ENCODE measurements at regions not wholly inside any gene's neighbourhood (a gene's known extent, or its start where the extent isn't known, plus 50 kb on each side); places are given as distances from the start of the nearest gene placed in this dataset.

GRCh38 chr4:136383082-136383481 is 1149.2 kb downstream of the PCDH18 start:
- no peak for DNase-seq (ENCODE audit: low read depth in 1 of 2, low spot score in 1 of 2)
- TF ChIP-seq, protein P1, sequence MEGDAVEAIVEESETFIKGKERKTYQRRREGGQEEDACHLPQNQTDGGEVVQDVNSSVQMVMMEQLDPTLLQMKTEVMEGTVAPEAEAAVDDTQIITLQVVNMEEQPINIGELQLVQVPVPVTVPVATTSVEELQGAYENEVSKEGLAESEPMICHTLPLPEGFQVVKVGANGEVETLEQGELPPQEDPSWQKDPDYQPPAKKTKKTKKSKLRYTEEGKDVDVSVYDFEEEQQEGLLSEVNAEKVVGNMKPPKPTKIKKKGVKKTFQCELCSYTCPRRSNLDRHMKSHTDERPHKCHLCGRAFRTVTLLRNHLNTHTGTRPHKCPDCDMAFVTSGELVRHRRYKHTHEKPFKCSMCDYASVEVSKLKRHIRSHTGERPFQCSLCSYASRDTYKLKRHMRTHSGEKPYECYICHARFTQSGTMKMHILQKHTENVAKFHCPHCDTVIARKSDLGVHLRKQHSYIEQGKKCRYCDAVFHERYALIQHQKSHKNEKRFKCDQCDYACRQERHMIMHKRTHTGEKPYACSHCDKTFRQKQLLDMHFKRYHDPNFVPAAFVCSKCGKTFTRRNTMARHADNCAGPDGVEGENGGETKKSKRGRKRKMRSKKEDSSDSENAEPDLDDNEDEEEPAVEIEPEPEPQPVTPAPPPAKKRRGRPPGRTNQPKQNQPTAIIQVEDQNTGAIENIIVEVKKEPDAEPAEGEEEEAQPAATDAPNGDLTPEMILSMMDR (IDR thresholded peaks at IDR 0.05; ENCODE audit: insufficient read depth, low read length) = no peak
- TF ChIP-seq REST (IDR thresholded peaks at IDR 0.05; ENCODE audit: insufficient replicate concordance, low read depth) = no peak
- TF ChIP-seq GABPA (IDR thresholded peaks at IDR 0.05; ENCODE audit: low read depth) = no peak
- TF ChIP-seq SPI1 (IDR thresholded peaks at IDR 0.05; ENCODE audit: borderline replicate concordance, low read depth) = no peak
- TF ChIP-seq POLR2AphosphoS5 (IDR thresholded peaks at IDR 0.05; ENCODE audit: low read depth) = no peak
- Histone ChIP-seq H3K27me3 (ENCODE audit: insufficient read depth, poor library complexity, severe bottlenecking) (no peaks in the 10 kb centered on the region), H3K4me3 (replicated peaks; ENCODE audit: insufficient read depth, low read length) (no peak overlapping the region), H3K27ac (replicated peaks) (no peak overlapping the region)

GRCh38 chr4:136371231-136371630 is 1161.1 kb downstream of the PCDH18 start:
- Histone ChIP-seq H3K27me3 (ENCODE audit: insufficient read depth, poor library complexity, severe bottlenecking) (no peaks in the 10 kb centered on the region), H3K4me3 (replicated peaks; ENCODE audit: insufficient read depth, low read length) (no peak overlapping the region), H3K27ac (replicated peaks) (no peak overlapping the region)
- no peak for DNase-seq (ENCODE audit: low read depth in 1 of 2, low spot score in 1 of 2)
- TF ChIP-seq SPI1 (IDR thresholded peaks at IDR 0.05; ENCODE audit: borderline replicate concordance, low read depth) (no peak), POLR2AphosphoS5 (IDR thresholded peaks at IDR 0.05; ENCODE audit: low read depth) (no peak), REST (IDR thresholded peaks at IDR 0.05; ENCODE audit: insufficient replicate concordance, low read depth) (no peak), GABPA (IDR thresholded peaks at IDR 0.05; ENCODE audit: low read depth) (no peak)
- TF ChIP-seq, protein P1 (IDR thresholded peaks at IDR 0.05; ENCODE audit: insufficient read depth, low read length) = no peak

GRCh38 chr4:136369073-136369472 is 1163.2 kb downstream of the PCDH18 start:
- H3K4me3 ChIP-seq (replicated peaks; ENCODE audit: insufficient read depth, low read length) = no peak overlapping the region
- TF ChIP-seq POLR2AphosphoS5 (IDR thresholded peaks at IDR 0.05; ENCODE audit: low read depth) (no peak), SPI1 (IDR thresholded peaks at IDR 0.05; ENCODE audit: borderline replicate concordance, low read depth) (no peak), GABPA (IDR thresholded peaks at IDR 0.05; ENCODE audit: low read depth) (no peak), REST (IDR thresholded peaks at IDR 0.05; ENCODE audit: insufficient replicate concordance, low read depth) (no peak)
- TF ChIP-seq, protein P1 (IDR thresholded peaks at IDR 0.05; ENCODE audit: insufficient read depth, low read length) = no peak
- H3K27me3 ChIP-seq (ENCODE audit: insufficient read depth, poor library complexity, severe bottlenecking) = no peaks in the 10 kb centered on the region
- DNase-seq (ENCODE audit: low read depth in 1 of 2, low spot score in 1 of 2) = no peak
- no peak overlapping the region for H3K27ac ChIP-seq (replicated peaks)

All from HL-60 (cell line).